ENCODE measurements at regions not wholly inside any gene's neighbourhood (a gene's known extent, or its start where the extent isn't known, plus 50 kb on each side); places are given as distances from the start of the nearest gene placed in this dataset.

DNA sequence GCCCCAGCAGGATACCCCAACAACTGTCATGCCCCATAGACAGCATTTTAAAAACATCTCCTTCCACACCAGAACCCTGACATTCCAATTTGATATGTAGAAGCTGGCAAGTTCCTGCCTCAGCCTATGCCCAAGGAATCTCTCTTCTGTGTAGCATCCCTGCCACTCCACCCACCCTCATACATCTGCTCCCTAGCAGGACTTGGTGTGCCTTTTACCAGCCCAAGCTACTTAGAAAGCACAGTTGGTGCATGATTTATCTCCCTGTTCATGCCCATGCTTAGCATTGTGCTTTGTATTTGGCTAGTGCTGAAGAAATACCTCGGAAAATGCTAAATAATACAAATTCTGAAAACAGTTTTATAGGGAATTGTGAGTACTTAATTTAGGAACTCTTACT, 236.9 kb upstream of the HES1 start:
- H3K18ac ChIP-seq (ENCODE audit: extremely low read depth, low read length) = no peak overlapping the region
- 82% methylated on average over 1 of the region's 1 CpG; no CpG with 5 or more reads in 1 of the 2 experiments for WGBS, 2 experiments (ENCODE audit: extremely low coverage in 1 of 2, insufficient coverage in 1 of 2, insufficient read length in 1 of 2, insufficient replicate concordance in 2 of 2, low coverage in 1 of 2, low lambda C conversion rate in 2 of 2, missing lambda C conversion rate in 1 of 2)
- H4K91ac ChIP-seq (replicated peaks; ENCODE audit: insufficient read length, low read length) = no peak overlapping the region
- H3K23me2 ChIP-seq (ENCODE audit: low read depth, low read length) = no peaks in the 10 kb centered on the region
- H2BK5ac ChIP-seq (ENCODE audit: low read depth, low read length) = no peak overlapping the region
- no peak overlapping the region for H4K5ac ChIP-seq (ENCODE audit: insufficient read length, low read depth, low read length)
- H3K36me3 ChIP-seq (ENCODE audit: control insufficient read depth in 2 of 4, insufficient read depth in 4 of 4, low read length in 3 of 4) = no peaks in the 10 kb centered on the region
- H2BK20ac ChIP-seq (ENCODE audit: low read length) = no peak overlapping the region
- no peak overlapping the region for H2BK120ac ChIP-seq (replicated peaks; ENCODE audit: low read depth, low read length)
- H3K27ac ChIP-seq (ENCODE audit: low read depth, low read length) = no peak overlapping the region
- H3K4me2 ChIP-seq (ENCODE audit: insufficient read depth in 1 of 2, low read depth in 2 of 2, low read length in 2 of 2) = no peak overlapping the region
- H3K4me3 ChIP-seq (ENCODE audit: extremely low read depth in 1 of 4, insufficient read depth in 2 of 4, low read depth in 3 of 4, low read length in 4 of 4) = no peak overlapping the region
- no peak overlapping the region for H3K23ac ChIP-seq (ENCODE audit: insufficient read length)
- H3K27me3 ChIP-seq (replicated peaks in 1 of 4; ENCODE audit: control insufficient read depth in 3 of 4, extremely low read depth in 1 of 4, insufficient read depth in 3 of 4, low read length in 3 of 4) = peaks cover 0 to 3% (median 0%) of the 10 kb centered on the region in 4 experiments; a peak in 1 of 7 replicates
- no peak overlapping the region for H2BK15ac ChIP-seq (ENCODE audit: low read length)
- DNase-seq (ENCODE audit: low read depth in 1 of 2, low spot score in 2 of 2) (no peak), FAIRE-seq (no peak)
- ChIA-PET CTCF (ENCODE audit: partially characterized antibody) (interaction anchor here (1.0 kb wide), 1 partner anchor 347 kb away, joined by 3 read pairs; no protein-coding TSS in a partner anchor), POLR2A (ENCODE audit: partially characterized antibody) (no interaction called here)
- H3K9me3 ChIP-seq (ENCODE audit: insufficient read depth in 2 of 2, low read depth in 1 of 2, low read length in 1 of 2) = peaks cover 0 to 5% of the 10 kb centered on the region in 2 experiments; a peak in 1 of 4 replicates
- no peak overlapping the region for H2AFZ ChIP-seq (ENCODE audit: low read length)
- no peaks in the 10 kb centered on the region for H4K20me1 ChIP-seq (replicated peaks in 1 of 2; ENCODE audit: control insufficient read depth in 1 of 2, insufficient read depth in 2 of 2, low read length in 2 of 2)
- H3K14ac ChIP-seq (ENCODE audit: insufficient read length) = no peak overlapping the region
- H3K9ac ChIP-seq (replicated peaks in 1 of 4; ENCODE audit: extremely low read depth in 1 of 4, low read depth in 3 of 4, low read length in 3 of 4) = no peak overlapping the region
- no peaks in the 10 kb centered on the region for H3K79me1 ChIP-seq (ENCODE audit: low read depth, low read length)
- H2BK12ac ChIP-seq (ENCODE audit: low read depth, low read length) = no peak overlapping the region
- H3K4me1 ChIP-seq (replicated peaks in 1 of 4; ENCODE audit: control insufficient read depth in 3 of 4, insufficient read depth in 4 of 4, low read length in 3 of 4) = peaks cover 0 to 23% (median 10%) of the 10 kb centered on the region in 4 experiments; a peak in 6 of 7 replicates
- H3K79me2 ChIP-seq (ENCODE audit: control insufficient read depth in 1 of 2, insufficient read depth in 2 of 2, low read length in 2 of 2) = no peaks in the 10 kb centered on the region
- no peak for TF ChIP-seq MAFK (IDR thresholded peaks at IDR 0.05; ENCODE audit: low read depth, low read length)
- TF ChIP-seq RAD21 (IDR thresholded peaks at IDR 0.05 in 1 of 2, conservative IDR thresholded peaks at IDR 0.05 in 1 of 2; ENCODE audit: low read depth in 2 of 2, low read length in 2 of 2) = no peak
- no peak for TF ChIP-seq TEAD4 (IDR thresholded peaks at IDR 0.05; ENCODE audit: low read depth, low read length)
- TF ChIP-seq HDAC6 (IDR thresholded peaks at IDR 0.05; ENCODE audit: low read depth, low read length) = no peak
- TF ChIP-seq BCL11A (IDR thresholded peaks at IDR 0.05; ENCODE audit: low read depth in 2 of 2, low read length in 2 of 2) = no peak
- TF ChIP-seq, protein P1, sequence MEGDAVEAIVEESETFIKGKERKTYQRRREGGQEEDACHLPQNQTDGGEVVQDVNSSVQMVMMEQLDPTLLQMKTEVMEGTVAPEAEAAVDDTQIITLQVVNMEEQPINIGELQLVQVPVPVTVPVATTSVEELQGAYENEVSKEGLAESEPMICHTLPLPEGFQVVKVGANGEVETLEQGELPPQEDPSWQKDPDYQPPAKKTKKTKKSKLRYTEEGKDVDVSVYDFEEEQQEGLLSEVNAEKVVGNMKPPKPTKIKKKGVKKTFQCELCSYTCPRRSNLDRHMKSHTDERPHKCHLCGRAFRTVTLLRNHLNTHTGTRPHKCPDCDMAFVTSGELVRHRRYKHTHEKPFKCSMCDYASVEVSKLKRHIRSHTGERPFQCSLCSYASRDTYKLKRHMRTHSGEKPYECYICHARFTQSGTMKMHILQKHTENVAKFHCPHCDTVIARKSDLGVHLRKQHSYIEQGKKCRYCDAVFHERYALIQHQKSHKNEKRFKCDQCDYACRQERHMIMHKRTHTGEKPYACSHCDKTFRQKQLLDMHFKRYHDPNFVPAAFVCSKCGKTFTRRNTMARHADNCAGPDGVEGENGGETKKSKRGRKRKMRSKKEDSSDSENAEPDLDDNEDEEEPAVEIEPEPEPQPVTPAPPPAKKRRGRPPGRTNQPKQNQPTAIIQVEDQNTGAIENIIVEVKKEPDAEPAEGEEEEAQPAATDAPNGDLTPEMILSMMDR (IDR thresholded peaks at IDR 0.05; ENCODE audit: control extremely low read depth in 1 of 3, insufficient read depth in 1 of 3, low read depth in 1 of 3, low read length in 3 of 3) = no peak
- no peak for TF ChIP-seq TAF7 (optimal IDR thresholded peaks at IDR 0.05; ENCODE audit: borderline replicate concordance, low read depth, low read length)
- TF ChIP-seq POLR2A (IDR thresholded peaks at IDR 0.05; ENCODE audit: control extremely low read depth in 1 of 2, low read depth in 2 of 2, low read length in 2 of 2) = no peak
- TF ChIP-seq SIN3A (conservative IDR thresholded peaks at IDR 0.05 in 1 of 2, IDR thresholded peaks at IDR 0.05 in 1 of 2; ENCODE audit: low read depth in 1 of 2, low read length in 2 of 2) = no peak
- no peak for TF ChIP-seq TBP (IDR thresholded peaks at IDR 0.05; ENCODE audit: low read depth, low read length)
- TF ChIP-seq FOSL1 (IDR thresholded peaks at IDR 0.05; ENCODE audit: insufficient read depth, low read depth, low read length) = no peak
- H3K4ac ChIP-seq (replicated peaks; ENCODE audit: insufficient read length, low read depth, low read length) = no peak overlapping the region
- no peak overlapping the region for H3K56ac ChIP-seq (replicated peaks; ENCODE audit: insufficient read length, low read depth, low read length)
- no peak overlapping the region for H2AK5ac ChIP-seq (ENCODE audit: low read depth, low read length)
- H4K8ac ChIP-seq (ENCODE audit: extremely low read depth, insufficient read depth, low read length) = no peak overlapping the region

Data from H1 (cell line).